ENCODE measurements at regions not wholly inside any gene's neighbourhood (a gene's known extent, or its start where the extent isn't known, plus 50 kb on each side); places are given as distances from the start of the nearest gene placed in this dataset.
A peak's percentile ranks its signal among the peaks of the same experiment; 100 is the strongest.

DNA sequence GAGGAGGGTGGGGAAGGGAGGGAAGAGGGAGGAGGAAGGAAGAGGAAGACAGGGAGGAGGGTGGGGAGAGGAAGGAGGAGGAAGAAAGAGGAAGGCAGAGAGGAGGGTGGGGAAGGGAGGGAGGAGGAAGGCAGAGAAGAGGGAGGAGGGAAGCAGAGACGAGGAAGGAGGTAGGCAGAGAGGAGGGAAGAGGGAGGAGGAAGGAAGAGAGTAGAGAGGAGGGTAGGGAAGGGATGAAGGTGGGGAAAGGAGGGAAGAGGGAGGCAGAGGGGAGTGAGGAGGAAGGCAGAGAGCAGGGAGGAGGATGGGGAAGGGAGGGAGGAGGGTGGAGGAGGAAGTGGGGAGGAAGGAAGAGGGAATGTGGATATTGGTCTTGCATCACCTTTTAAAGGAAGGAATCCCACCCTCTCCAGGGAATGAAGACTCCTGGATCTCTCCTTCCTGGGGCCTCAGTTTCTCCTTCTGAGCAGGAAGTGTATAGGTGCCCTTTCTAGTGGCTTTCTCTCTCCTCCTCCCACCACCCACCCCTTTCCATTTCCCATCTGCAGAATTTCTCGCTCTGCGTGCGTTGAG, 188.9 kb upstream of the ZNF618 start:
- DNase-seq: no peak
- Histone ChIP-seq H2AK5ac (ENCODE audit: low read length) (no peak overlapping the region), H3K9ac (ENCODE audit: low read length) (no peak overlapping the region), H3K18ac (ENCODE audit: low read length) (no peak overlapping the region), H3K4me1 (ENCODE audit: control insufficient read depth in 1 of 2, insufficient read depth in 2 of 2, low read length in 2 of 2) (peaks cover 0 to 6% of the 10 kb centered on the region in 2 experiments), H4K91ac (ENCODE audit: low read depth, low read length) (no peak overlapping the region), H3K27me3 (ENCODE audit: insufficient read depth, low read length) (peaks cover 31% of the 10 kb centered on the region), H3K9me3 (ENCODE audit: insufficient read depth, low read depth, low read length) (peaks cover 3% of the 10 kb centered on the region), H3K36me3 (ENCODE audit: control insufficient read depth in 1 of 2, insufficient read depth in 2 of 2, low read length in 2 of 2) (no peaks in the 10 kb centered on the region), H3K4ac (ENCODE audit: low read depth, low read length) (no peak overlapping the region), H3K4me3 (ENCODE audit: low read depth, low read length) (no peak overlapping the region), H2BK120ac (ENCODE audit: insufficient read depth, low read length, poor library complexity) (no peak overlapping the region), H2BK12ac (ENCODE audit: low read length) (no peak overlapping the region), H3K79me2 (ENCODE audit: control insufficient read depth, insufficient read depth, low read length, poor library complexity) (no peaks in the 10 kb centered on the region), H3K14ac (ENCODE audit: low read length) (no peak overlapping the region), H3K79me1 (ENCODE audit: low read length) (no peaks in the 10 kb centered on the region), H3K27ac (ENCODE audit: low read depth, low read length) (no peak overlapping the region), H2BK5ac (ENCODE audit: low read depth, low read length, poor library complexity) (no peak overlapping the region), H4K12ac (ENCODE audit: low read depth, low read length) (no peak overlapping the region), H4K8ac (ENCODE audit: low read depth, low read length) (no peak overlapping the region), H2AFZ (ENCODE audit: insufficient read depth, low read length, poor library complexity) (no peak overlapping the region), H3K23ac (ENCODE audit: low read length) (no peak overlapping the region), H3K4me2 (ENCODE audit: low read length) (peak overlapping the region; percentile 40)
- WGBS (ENCODE audit: extremely low coverage, insufficient coverage, insufficient read length): 60% methylated on average over 1 of the region's 4 CpGs

DNA sequence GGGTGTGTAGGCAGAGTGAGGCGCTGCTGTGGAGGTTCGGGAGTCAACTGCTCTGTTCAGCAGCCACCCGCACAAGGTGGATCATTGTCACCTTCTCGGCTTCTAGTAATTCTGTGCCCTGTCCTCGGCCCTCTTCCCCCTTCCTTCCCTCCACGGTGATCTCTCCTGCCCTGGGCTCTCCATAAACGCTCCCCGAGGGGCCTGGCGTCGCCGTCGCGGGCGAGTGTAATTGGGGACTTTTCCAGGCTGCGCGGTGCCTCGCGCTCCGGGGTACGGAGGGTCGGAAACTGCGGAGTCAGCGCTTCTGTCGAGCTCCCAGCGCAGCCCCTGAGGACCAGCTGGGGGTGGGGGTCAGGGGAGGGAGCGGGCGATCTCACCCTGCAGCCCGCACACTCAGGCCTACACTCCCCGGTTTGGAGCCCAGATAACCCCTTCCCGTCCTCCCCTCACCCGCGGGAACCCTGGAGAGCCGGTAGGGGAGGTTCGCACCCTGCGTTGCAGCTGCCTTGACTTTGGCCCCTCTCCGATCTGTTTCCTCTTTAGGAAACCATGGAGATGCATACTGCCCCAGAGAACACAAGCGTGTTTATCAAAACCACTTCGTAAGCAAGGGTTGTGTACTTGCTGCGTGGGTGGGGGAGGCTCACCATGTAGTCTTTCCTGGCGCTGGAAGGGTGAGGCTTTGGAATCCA, 188.3 kb upstream of the ZNF618 start:
- Histone ChIP-seq H3K14ac (ENCODE audit: low read length) (no peak overlapping the region), H3K4ac (ENCODE audit: low read depth, low read length) (no peak overlapping the region), H2BK12ac (ENCODE audit: low read length) (no peak overlapping the region), H4K8ac (ENCODE audit: low read depth, low read length) (no peak overlapping the region), H2BK5ac (ENCODE audit: low read depth, low read length, poor library complexity) (no peak overlapping the region), H4K12ac (ENCODE audit: low read depth, low read length) (no peak overlapping the region), H3K79me1 (ENCODE audit: low read length) (no peaks in the 10 kb centered on the region), H3K4me2 (ENCODE audit: low read length) (peak overlapping the region; percentile 40), H2AFZ (ENCODE audit: insufficient read depth, low read length, poor library complexity) (no peak overlapping the region), H2BK120ac (ENCODE audit: insufficient read depth, low read length, poor library complexity) (no peak overlapping the region), H3K79me2 (ENCODE audit: control insufficient read depth, insufficient read depth, low read length, poor library complexity) (no peaks in the 10 kb centered on the region), H3K36me3 (ENCODE audit: control insufficient read depth in 1 of 2, insufficient read depth in 2 of 2, low read length in 2 of 2) (no peaks in the 10 kb centered on the region), H3K18ac (ENCODE audit: low read length) (no peak overlapping the region), H4K91ac (ENCODE audit: low read depth, low read length) (no peak overlapping the region), H3K4me3 (ENCODE audit: low read depth, low read length) (no peak overlapping the region), H3K4me1 (ENCODE audit: control insufficient read depth in 1 of 2, insufficient read depth in 2 of 2, low read length in 2 of 2) (peaks cover 0 to 6% of the 10 kb centered on the region in 2 experiments), H3K9me3 (ENCODE audit: insufficient read depth, low read depth, low read length) (peaks cover 3% of the 10 kb centered on the region), H3K27ac (ENCODE audit: low read depth, low read length) (no peak overlapping the region), H3K9ac (ENCODE audit: low read length) (no peak overlapping the region), H2AK5ac (ENCODE audit: low read length) (no peak overlapping the region), H3K27me3 (ENCODE audit: insufficient read depth, low read length) (peaks cover 31% of the 10 kb centered on the region), H3K23ac (ENCODE audit: low read length) (no peak overlapping the region)
- WGBS (ENCODE audit: extremely low coverage, insufficient coverage, insufficient read length): no CpG with 5 or more reads among the region's 40 CpGs
- DNase-seq: no peak

DNA sequence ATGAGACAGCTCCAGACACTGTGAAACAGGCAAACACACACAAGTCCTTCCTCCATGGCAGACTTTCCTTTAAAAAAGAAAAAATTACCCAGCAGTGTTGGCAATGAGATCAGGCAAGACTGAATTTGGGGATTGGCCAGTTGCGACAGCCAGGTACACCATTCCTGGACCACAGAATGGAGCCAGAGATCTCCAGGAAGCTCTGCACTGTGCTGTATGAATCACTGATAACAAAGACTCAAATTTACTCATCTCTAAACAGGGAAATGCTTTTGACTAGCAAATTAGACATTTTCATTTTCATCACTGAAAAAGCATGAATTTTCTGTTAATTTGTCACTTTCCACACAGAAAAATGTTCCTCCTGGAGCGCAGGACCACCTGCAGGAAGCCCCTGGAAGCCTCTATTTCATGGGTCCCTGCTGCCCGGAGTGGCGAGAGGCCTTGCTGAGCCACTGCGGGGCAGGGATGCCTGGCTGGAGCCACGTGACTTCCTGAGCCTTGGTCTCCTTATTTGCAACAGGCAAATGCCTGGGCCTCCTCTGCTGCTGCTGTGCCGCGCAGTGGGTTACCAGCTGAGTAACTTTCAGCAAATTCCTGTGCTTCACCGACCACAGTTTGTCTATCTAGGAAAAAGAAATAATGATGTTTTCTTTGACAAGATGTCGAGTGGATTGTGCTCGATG, 185.9 kb upstream of the ZNF618 start:
- no peaks in the 10 kb centered on the region for H3K79me1 ChIP-seq (ENCODE audit: low read length)
- no peak for DNase-seq
- WGBS (ENCODE audit: extremely low coverage, insufficient coverage, insufficient read length): no CpG with 5 or more reads among the region's 11 CpGs

DNA sequence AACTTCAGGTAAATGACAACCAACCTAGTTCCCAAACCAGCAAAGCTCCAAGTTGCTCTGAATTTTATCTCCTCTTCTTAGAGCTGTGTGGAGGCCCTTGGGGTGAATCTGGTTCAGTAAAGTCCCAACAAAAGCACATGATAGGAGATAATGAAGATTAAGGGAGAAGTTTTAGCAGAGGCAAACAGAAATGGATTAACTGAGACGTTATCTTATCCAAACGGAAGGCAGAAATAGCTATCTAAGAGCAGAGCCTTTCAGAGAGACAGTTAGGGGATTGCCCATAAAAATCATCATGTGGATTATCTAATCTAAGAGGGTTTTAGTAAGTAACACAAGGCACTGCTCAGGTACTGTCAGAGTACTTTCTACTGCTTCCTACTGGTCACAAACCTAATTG, 183.9 kb upstream of the ZNF618 start:
- no peak for DNase-seq
- Histone ChIP-seq H3K4me2 (ENCODE audit: low read length) (no peak overlapping the region), H3K27me3 (ENCODE audit: insufficient read depth, low read length) (peaks cover 19% of the 10 kb centered on the region), H4K91ac (ENCODE audit: low read depth, low read length) (no peak overlapping the region), H4K8ac (ENCODE audit: low read depth, low read length) (no peak overlapping the region), H4K12ac (ENCODE audit: low read depth, low read length) (no peak overlapping the region), H3K36me3 (ENCODE audit: control insufficient read depth in 1 of 2, insufficient read depth in 2 of 2, low read length in 2 of 2) (no peaks in the 10 kb centered on the region), H3K23ac (ENCODE audit: low read length) (no peak overlapping the region), H3K18ac (ENCODE audit: low read length) (no peak overlapping the region), H3K4me3 (ENCODE audit: low read depth, low read length) (no peak overlapping the region), H3K4ac (ENCODE audit: low read depth, low read length) (no peak overlapping the region), H3K79me1 (ENCODE audit: low read length) (no peaks in the 10 kb centered on the region), H3K14ac (ENCODE audit: low read length) (no peak overlapping the region), H3K9ac (ENCODE audit: low read length) (no peak overlapping the region), H2BK5ac (ENCODE audit: low read depth, low read length, poor library complexity) (no peak overlapping the region), H2AK5ac (ENCODE audit: low read length) (no peak overlapping the region), H2BK12ac (ENCODE audit: low read length) (no peak overlapping the region), H3K79me2 (ENCODE audit: control insufficient read depth, insufficient read depth, low read length, poor library complexity) (no peaks in the 10 kb centered on the region), H3K27ac (ENCODE audit: low read depth, low read length) (no peak overlapping the region), H3K9me3 (ENCODE audit: insufficient read depth, low read depth, low read length) (peaks cover 2% of the 10 kb centered on the region), H2BK120ac (ENCODE audit: insufficient read depth, low read length, poor library complexity) (no peak overlapping the region), H3K4me1 (ENCODE audit: control insufficient read depth in 1 of 2, insufficient read depth in 2 of 2, low read length in 2 of 2) (peaks cover 0 to 6% of the 10 kb centered on the region in 2 experiments), H2AFZ (ENCODE audit: insufficient read depth, low read length, poor library complexity) (no peak overlapping the region)
- no CpG with 5 or more reads among the region's 2 CpGs for WGBS (ENCODE audit: extremely low coverage, insufficient coverage, insufficient read length)

More for the DNA sequence above, 185.9 kb upstream of the ZNF618 start:
- no peak overlapping the region for H3K9ac ChIP-seq (ENCODE audit: low read length)
- H3K27me3 ChIP-seq (ENCODE audit: insufficient read depth, low read length): peaks cover 31% of the 10 kb centered on the region
- peaks cover 0 to 6% of the 10 kb centered on the region in 2 experiments for H3K4me1 ChIP-seq (ENCODE audit: control insufficient read depth in 1 of 2, insufficient read depth in 2 of 2, low read length in 2 of 2)
- H2BK120ac ChIP-seq (ENCODE audit: insufficient read depth, low read length, poor library complexity): no peak overlapping the region
- H3K36me3 ChIP-seq (ENCODE audit: control insufficient read depth in 1 of 2, insufficient read depth in 2 of 2, low read length in 2 of 2): no peaks in the 10 kb centered on the region
- H3K18ac ChIP-seq (ENCODE audit: low read length): no peak overlapping the region
- no peak overlapping the region for H4K12ac ChIP-seq (ENCODE audit: low read depth, low read length)
- H4K91ac ChIP-seq (ENCODE audit: low read depth, low read length): no peak overlapping the region
- no peak overlapping the region for H2BK5ac ChIP-seq (ENCODE audit: low read depth, low read length, poor library complexity)
- no peak overlapping the region for H2BK12ac ChIP-seq (ENCODE audit: low read length)
- no peaks in the 10 kb centered on the region for H3K79me2 ChIP-seq (ENCODE audit: control insufficient read depth, insufficient read depth, low read length, poor library complexity)
- H3K4ac ChIP-seq (ENCODE audit: low read depth, low read length): no peak overlapping the region
- H2AFZ ChIP-seq (ENCODE audit: insufficient read depth, low read length, poor library complexity): no peak overlapping the region
- no peak overlapping the region for H3K4me3 ChIP-seq (ENCODE audit: low read depth, low read length)
- no peak overlapping the region for H3K14ac ChIP-seq (ENCODE audit: low read length)
- H2AK5ac ChIP-seq (ENCODE audit: low read length): no peak overlapping the region
- no peak overlapping the region for H3K23ac ChIP-seq (ENCODE audit: low read length)
- no peak overlapping the region for H4K8ac ChIP-seq (ENCODE audit: low read depth, low read length)
- no peak overlapping the region for H3K4me2 ChIP-seq (ENCODE audit: low read length)
- peaks cover 3% of the 10 kb centered on the region for H3K9me3 ChIP-seq (ENCODE audit: insufficient read depth, low read depth, low read length)
- H3K27ac ChIP-seq (ENCODE audit: low read depth, low read length): no peak overlapping the region
